IMR-90 (cell line): ENCODE measurements at regions not wholly inside any gene's neighbourhood (a gene's known extent, or its start where the extent isn't known, plus 50 kb on each side); places are given as distances from the start of the nearest gene placed in this dataset.

Experiments used
- ATAC-seq: fragments of 200-7000 bp; cut with Tn5 transposase; 2 replicates; pipeline ENCODE4 v1.9.1; 2020; ENCODE audit warnings: low read depth, mild to moderate bottlenecking, moderate library complexity
- BruUV-seq: library from RNA; stranded (reverse); fragments of 400-500 nt; replicated peaks from 2 replicates; lab custom pipeline; 2021; lab: Mats Ljungman, UMichigan
- CTCF ChIA-PET: fragments of 300-600 bp; formaldehyde crosslinking; extraction: SDS; loops from one replicate; lab custom pipeline; 2021; ENCODE audit warnings: antibody characterized with exemption; lab: Yijun Ruan, JAX
- POLR2A ChIA-PET: fragments of 300-600 bp; sonication (Branson Sonifier 250); formaldehyde crosslinking; loops from one replicate; lab custom pipeline; 2022; ENCODE audit warnings: antibody characterized with exemption; ENCODE audit not compliant: unreplicated experiment; lab: Charles Lee
- DNase-seq: peaks from one replicate; pipeline ENCODE4 v3.0.0; 2013
- H2AFZ ChIP-seq: replicated peaks from 2 replicates; pipeline ENCODE3; 2013; ENCODE audit warnings: low read length, mild to moderate bottlenecking; ENCODE audit not compliant: poor library complexity
- H2AK5ac ChIP-seq: 2 replicates; pipeline ENCODE4 v1.6.1; 2013; ENCODE audit warnings: low read depth, low read length, inconsistent platforms
- H2AK9ac ChIP-seq: replicated peaks from 2 replicates; pipeline ENCODE3; 2013; ENCODE audit warnings: mild to moderate bottlenecking, low read depth, low read length, moderate library complexity; ENCODE audit not compliant: poor library complexity
- H2BK120ac ChIP-seq: 2 replicates; pipeline ENCODE4 v1.6.1; 2013; ENCODE audit warnings: low read depth, low read length, inconsistent platforms
- H2BK15ac ChIP-seq: 3 replicates; pipeline ENCODE4 v1.6.1; 2013; ENCODE audit warnings: low read depth, low read length, inconsistent platforms
- H2BK20ac ChIP-seq: 2 replicates; pipeline ENCODE4 v1.6.1; 2013; ENCODE audit warnings: low read depth, mild to moderate bottlenecking, inconsistent platforms, low read length, moderate library complexity
- H2BK5ac ChIP-seq: 2 replicates; pipeline ENCODE4 v1.6.1; 2013; ENCODE audit warnings: mild to moderate bottlenecking, low read depth, low read length, inconsistent platforms; ENCODE audit not compliant: poor library complexity, severe bottlenecking
- H3K14ac ChIP-seq: replicated peaks from 2 replicates; pipeline ENCODE4 v1.6.1; 2013; ENCODE audit warnings: low read depth, low read length, inconsistent platforms
- H3K18ac ChIP-seq: 2 replicates; pipeline ENCODE4 v1.6.1; 2013; ENCODE audit warnings: low read depth, low read length, control low read depth
- H3K23ac ChIP-seq: 2 replicates; pipeline ENCODE4 v1.6.1; 2013; ENCODE audit warnings: low read depth, low read length, inconsistent platforms
- H3K27ac ChIP-seq: 2 replicates; pipeline ENCODE4 v1.5.1; 2013; ENCODE audit warnings: mild to moderate bottlenecking, control low read depth, low read length; ENCODE audit not compliant: insufficient read depth
- H3K27me3 ChIP-seq: 2 replicates; pipeline ENCODE4 v1.6.1; 2013; ENCODE audit warnings: low read length; ENCODE audit not compliant: control insufficient read depth, insufficient read depth
- H3K36me3 ChIP-seq: 2 replicates; pipeline ENCODE4 v1.6.1; 2013; ENCODE audit warnings: low read length, mixed read lengths; ENCODE audit not compliant: control insufficient read depth, insufficient read depth
- H3K4ac ChIP-seq: 2 replicates; pipeline ENCODE4 v1.6.1; 2013; ENCODE audit warnings: low read depth, low read length, inconsistent platforms
- H3K4me1 ChIP-seq: 2 replicates; pipeline ENCODE4 v1.6.1; 2013; ENCODE audit warnings: low read length, mixed read lengths; ENCODE audit not compliant: control insufficient read depth, insufficient read depth
- H3K4me2 ChIP-seq: 2 replicates; pipeline ENCODE4 v1.6.1; 2013; ENCODE audit warnings: low read depth, mild to moderate bottlenecking, control low read depth, low read length, moderate library complexity
- H3K4me3 ChIP-seq: 2 replicates; pipeline ENCODE4 v1.5.1; 2013; ENCODE audit warnings: low read depth, mild to moderate bottlenecking, control low read depth, low read length, moderate library complexity; ENCODE audit not compliant: insufficient read depth
- H3K56ac ChIP-seq: 2 replicates; pipeline ENCODE4 v1.6.1; 2013; ENCODE audit warnings: low read length, inconsistent platforms; ENCODE audit not compliant: insufficient read depth; ENCODE audit errors: extremely low read depth
- H3K79me1 ChIP-seq, 2 experiments: 2 replicates each; pipeline ENCODE4 v1.6.1; 2013; ENCODE audit warnings: low read length in 2 of 2, inconsistent platforms in 1 of 2, low read depth in 1 of 2
- H3K9ac ChIP-seq: 2 replicates; pipeline ENCODE4 v1.6.1; 2013; ENCODE audit warnings: low read depth, low read length, control low read depth
- H3K9me1 ChIP-seq: 2 replicates; pipeline ENCODE4 v1.6.1; 2013; ENCODE audit warnings: low read length, inconsistent platforms; ENCODE audit not compliant: insufficient read depth
- H3K9me3 ChIP-seq: 2 replicates; pipeline ENCODE4 v1.6.1; 2013; ENCODE audit warnings: low read length; ENCODE audit not compliant: control insufficient read depth, insufficient read depth
- H4K20me1 ChIP-seq: 2 replicates; pipeline ENCODE4 v1.6.1; 2013; ENCODE audit warnings: low read length, inconsistent platforms; ENCODE audit not compliant: insufficient read depth
- H4K5ac ChIP-seq: 2 replicates; pipeline ENCODE4 v1.6.1; 2013; ENCODE audit warnings: mild to moderate bottlenecking, low read depth, low read length, control low read depth
- H4K8ac ChIP-seq, 2 experiments: 2 replicates each; pipeline ENCODE4 v1.6.1; 2013; ENCODE audit warnings: low read depth in 2 of 2, low read length in 2 of 2, control low read depth in 1 of 2, inconsistent platforms in 1 of 2
- H4K91ac ChIP-seq: 2 replicates; pipeline ENCODE4 v1.6.1; 2013; ENCODE audit warnings: low read depth, low read length, inconsistent platforms; ENCODE audit not compliant: insufficient read depth
- FOS ChIP-seq: fragments of 150-350 bp; IDR thresholded peaks from 2 replicates; pipeline ENCODE4 v1.6.1; 2016; ENCODE audit warnings: low read depth, low read length
- NFE2L2 ChIP-seq: fragments of 150-350 bp; IDR thresholded peaks from 2 replicates; pipeline ENCODE4 v1.6.1; 2016; ENCODE audit warnings: low read depth, mild to moderate bottlenecking, low read length
- POLR2A ChIP-seq: IDR thresholded peaks from 2 replicates; pipeline ENCODE4 v1.6.1; 2012; ENCODE audit warnings: mild to moderate bottlenecking, low read depth, low read length
- SMC3 ChIP-seq: fragments of 150-350 bp; IDR thresholded peaks from 2 replicates; pipeline ENCODE4 v1.6.1; 2016; ENCODE audit warnings: low read depth, mild to moderate bottlenecking, antibody characterized with exemption, low read length, moderate library complexity
- WGBS, 2 experiments: methylation state at CpG; one replicate each; pipeline versions ENCODE4 v1.1.5 to v1.1.7; 2013; ENCODE audit warnings: missing lambda C conversion rate in 2 of 2; ENCODE audit not compliant: insufficient read length in 1 of 2; ENCODE audit errors: extremely low coverage in 2 of 2; 5-methylcytosine and 5-hydroxymethylcytosine counted together
- dilution Hi-C: fragments of 300-500 bp; cut with HindIII; formaldehyde crosslinking; loops from one replicate; pipeline ENCODE4 v1.14.3; 2018; ENCODE audit warnings: low sequenced_read_pairs; ENCODE audit not compliant: unreplicated experiment
- in situ Hi-C: fragments of 300-500 bp; cut with MboI; formaldehyde crosslinking; loops from 3 replicates; pipeline ENCODE4 v1.14.3; 2019; ENCODE audit warnings: low sequenced_read_pairs, inconsistent platforms, mixed read lengths
- intact Hi-C: fragments of 100-400 bp; cut with micrococcal nuclease; formaldehyde crosslinking; loops from 2 replicates; pipeline ENCODE4 v1.10.0; 2022
- TF ChIP-seq, protein P1 (sequence below): conservative IDR thresholded peaks from 2 replicates; pipeline ENCODE4 v1.5.1; 2012; ENCODE audit warnings: mild to moderate bottlenecking, low read depth, low read length, improper control_type of control experiment

DNA sequence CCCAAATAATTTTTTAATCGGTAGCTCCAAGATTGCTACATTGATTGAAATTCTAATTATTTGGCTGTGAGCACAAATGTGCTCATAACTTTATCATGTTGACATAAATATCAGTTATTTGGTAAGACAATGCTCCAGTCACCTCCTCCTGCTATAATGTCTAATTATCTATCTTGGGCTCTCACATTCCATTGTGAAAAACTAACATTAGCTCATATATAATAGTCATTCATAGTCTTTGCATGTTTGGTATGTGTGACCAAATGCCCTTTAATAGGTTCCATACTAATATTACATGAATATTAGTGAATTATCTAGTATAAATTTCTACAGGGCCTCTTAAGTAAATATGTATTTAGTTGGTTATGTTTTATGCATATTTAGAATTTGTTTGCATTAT, 185.6 kb upstream of the MCHR2 start:
- in situ Hi-C loops (no loop called here), intact Hi-C loops (no loop called here), dilution Hi-C loops (no loop called here)
- H3K4me1 ChIP-seq: peaks cover 14% of the 10 kb centered on the region
- H2BK5ac ChIP-seq: no peak overlapping the region
- H3K4me2 ChIP-seq: no peak overlapping the region
- WGBS, 2 experiments: no CpG with 5 or more reads among the region's 1 CpG
- no peak overlapping the region for H4K8ac ChIP-seq
- H3K14ac ChIP-seq: no peak overlapping the region
- ATAC-seq (no peak), DNase-seq (no peak)
- no peak overlapping the region for H4K91ac ChIP-seq
- peaks cover 16% of the 10 kb centered on the region for H3K9me1 ChIP-seq
- H3K79me1 ChIP-seq: no peaks in the 10 kb centered on the region
- no peak overlapping the region for H2AK9ac ChIP-seq
- no peak overlapping the region for H2BK15ac ChIP-seq
- H3K4me3 ChIP-seq: no peak overlapping the region
- H2AFZ ChIP-seq: no peak overlapping the region
- no peak overlapping the region for H2BK20ac ChIP-seq
- no peaks in the 10 kb centered on the region for H3K36me3 ChIP-seq
- TF ChIP-seq, protein P1, sequence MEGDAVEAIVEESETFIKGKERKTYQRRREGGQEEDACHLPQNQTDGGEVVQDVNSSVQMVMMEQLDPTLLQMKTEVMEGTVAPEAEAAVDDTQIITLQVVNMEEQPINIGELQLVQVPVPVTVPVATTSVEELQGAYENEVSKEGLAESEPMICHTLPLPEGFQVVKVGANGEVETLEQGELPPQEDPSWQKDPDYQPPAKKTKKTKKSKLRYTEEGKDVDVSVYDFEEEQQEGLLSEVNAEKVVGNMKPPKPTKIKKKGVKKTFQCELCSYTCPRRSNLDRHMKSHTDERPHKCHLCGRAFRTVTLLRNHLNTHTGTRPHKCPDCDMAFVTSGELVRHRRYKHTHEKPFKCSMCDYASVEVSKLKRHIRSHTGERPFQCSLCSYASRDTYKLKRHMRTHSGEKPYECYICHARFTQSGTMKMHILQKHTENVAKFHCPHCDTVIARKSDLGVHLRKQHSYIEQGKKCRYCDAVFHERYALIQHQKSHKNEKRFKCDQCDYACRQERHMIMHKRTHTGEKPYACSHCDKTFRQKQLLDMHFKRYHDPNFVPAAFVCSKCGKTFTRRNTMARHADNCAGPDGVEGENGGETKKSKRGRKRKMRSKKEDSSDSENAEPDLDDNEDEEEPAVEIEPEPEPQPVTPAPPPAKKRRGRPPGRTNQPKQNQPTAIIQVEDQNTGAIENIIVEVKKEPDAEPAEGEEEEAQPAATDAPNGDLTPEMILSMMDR: no peak
- no peak for TF ChIP-seq POLR2A
- TF ChIP-seq NFE2L2: no peak
- TF ChIP-seq FOS: no peak
- TF ChIP-seq SMC3: no peak
- no TSS peak for BruUV-seq
- no peak overlapping the region for H3K18ac ChIP-seq
- H3K4ac ChIP-seq: no peak overlapping the region
- ChIA-PET CTCF (no interaction called here), POLR2A (interaction anchor here (0.6 kb wide), 1 partner anchor 250 kb away, joined by 4 read pairs; no protein-coding TSS in a partner anchor)
- H3K9ac ChIP-seq: no peak overlapping the region
- no peak overlapping the region for H4K5ac ChIP-seq
- H3K23ac ChIP-seq: no peak overlapping the region
- no peak overlapping the region for H2BK120ac ChIP-seq
- H3K27ac ChIP-seq: no peak overlapping the region
- peaks cover 3% of the 10 kb centered on the region; the same call in 1 of the 2 replicates for H4K20me1 ChIP-seq
- H3K56ac ChIP-seq: no peak overlapping the region
- H3K27me3 ChIP-seq: peaks cover under 1% of the 10 kb centered on the region; the same call in 1 of the 2 replicates
- H2AK5ac ChIP-seq: no peak overlapping the region
- H3K9me3 ChIP-seq: no peaks in the 10 kb centered on the region
